ENCODE measurements at regions not wholly inside any gene's neighbourhood (a gene's known extent, or its start where the extent isn't known, plus 50 kb on each side); places are given as distances from the start of the nearest gene placed in this dataset.

DNA sequence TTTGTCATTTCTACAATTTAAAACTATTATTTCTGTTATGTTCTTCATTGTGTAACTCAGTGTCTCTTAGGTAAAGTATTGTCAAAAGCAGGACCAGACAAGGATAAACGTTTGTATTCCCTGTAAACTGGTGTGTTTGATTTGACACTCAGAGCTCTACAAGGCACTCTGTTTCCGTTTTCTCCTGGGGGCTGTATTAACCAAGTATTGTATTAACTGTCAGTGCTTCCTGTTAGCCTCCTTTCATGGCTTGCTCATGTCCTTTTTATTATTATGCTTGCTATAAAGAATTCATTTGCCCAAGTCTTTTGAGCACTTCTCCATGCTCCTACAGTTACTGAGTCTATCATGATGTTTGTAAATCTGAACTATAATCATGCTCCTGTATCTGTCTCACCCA lies 323.7 kb downstream of the LPIN1 start:
- TF ChIP-seq POLR2A (IDR thresholded peaks at IDR 0.05) (no peak), POLR2AphosphoS5 (IDR thresholded peaks at IDR 0.05) (no peak)
- TF ChIP-seq, protein P1, sequence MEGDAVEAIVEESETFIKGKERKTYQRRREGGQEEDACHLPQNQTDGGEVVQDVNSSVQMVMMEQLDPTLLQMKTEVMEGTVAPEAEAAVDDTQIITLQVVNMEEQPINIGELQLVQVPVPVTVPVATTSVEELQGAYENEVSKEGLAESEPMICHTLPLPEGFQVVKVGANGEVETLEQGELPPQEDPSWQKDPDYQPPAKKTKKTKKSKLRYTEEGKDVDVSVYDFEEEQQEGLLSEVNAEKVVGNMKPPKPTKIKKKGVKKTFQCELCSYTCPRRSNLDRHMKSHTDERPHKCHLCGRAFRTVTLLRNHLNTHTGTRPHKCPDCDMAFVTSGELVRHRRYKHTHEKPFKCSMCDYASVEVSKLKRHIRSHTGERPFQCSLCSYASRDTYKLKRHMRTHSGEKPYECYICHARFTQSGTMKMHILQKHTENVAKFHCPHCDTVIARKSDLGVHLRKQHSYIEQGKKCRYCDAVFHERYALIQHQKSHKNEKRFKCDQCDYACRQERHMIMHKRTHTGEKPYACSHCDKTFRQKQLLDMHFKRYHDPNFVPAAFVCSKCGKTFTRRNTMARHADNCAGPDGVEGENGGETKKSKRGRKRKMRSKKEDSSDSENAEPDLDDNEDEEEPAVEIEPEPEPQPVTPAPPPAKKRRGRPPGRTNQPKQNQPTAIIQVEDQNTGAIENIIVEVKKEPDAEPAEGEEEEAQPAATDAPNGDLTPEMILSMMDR (IDR thresholded peaks at IDR 0.05): no peak
